ENCODE measurements at regions not wholly inside any gene's neighbourhood (a gene's known extent, or its start where the extent isn't known, plus 50 kb on each side); places are given as distances from the start of the nearest gene placed in this dataset.

DNA sequence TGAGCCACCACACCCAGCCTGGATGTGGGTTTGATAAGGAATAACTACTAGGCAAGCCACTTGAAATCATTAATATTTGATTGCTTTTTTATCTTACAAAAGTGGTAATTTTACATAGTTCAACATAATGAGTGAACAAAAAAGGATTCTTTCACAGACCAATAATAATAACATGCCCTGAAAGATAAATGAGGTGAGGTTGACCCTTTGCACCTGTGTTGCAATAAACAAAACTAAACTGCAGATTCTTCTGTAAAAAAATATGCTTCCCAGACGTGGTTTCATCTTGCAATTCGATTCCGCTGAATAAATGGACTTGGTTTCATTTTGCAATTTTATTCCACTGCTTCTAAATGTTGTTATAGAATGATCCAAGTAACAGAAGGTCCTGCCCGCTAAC, 1514.9 kb upstream of the TMEM132C start:
- Histone ChIP-seq H3K27ac (ENCODE audit: low read length) (no peak overlapping the region), H3K27me3 (ENCODE audit: low read length) (peaks cover 58% of the 10 kb centered on the region), H3K79me2 (ENCODE audit: low read length) (no peaks in the 10 kb centered on the region), H3K36me3 (ENCODE audit: low read depth, low read length) (no peaks in the 10 kb centered on the region), H2AFZ (ENCODE audit: low read length) (no peak overlapping the region), H3K9me2 (replicated peaks; ENCODE audit: low read length) (no peaks in the 10 kb centered on the region), H3F3A (ENCODE audit: low read length, unreplicated experiment) (no peaks in the 10 kb centered on the region), H4K20me1 (ENCODE audit: low read length) (no peaks in the 10 kb centered on the region), H3K4me2 (ENCODE audit: low read length) (no peak overlapping the region), H3K4me1 (ENCODE audit: insufficient read depth, low read length) (no peaks in the 10 kb centered on the region), H3K9me3 (ENCODE audit: low read length) (no peaks in the 10 kb centered on the region), H3K4me3 (ENCODE audit: low read length) (no peak overlapping the region), H3K9ac (ENCODE audit: low read length) (no peak overlapping the region)
- POLR2A ChIA-PET (ENCODE audit: unreplicated experiment) = no interaction called here
- no peak for TF ChIP-seq EZH2phosphoT487 (IDR thresholded peaks at IDR 0.05; ENCODE audit: borderline replicate concordance, low read length)
- no peak for TF ChIP-seq EZH2 (IDR thresholded peaks at IDR 0.05; ENCODE audit: low read length, unreplicated experiment)
- TF ChIP-seq, protein P1, sequence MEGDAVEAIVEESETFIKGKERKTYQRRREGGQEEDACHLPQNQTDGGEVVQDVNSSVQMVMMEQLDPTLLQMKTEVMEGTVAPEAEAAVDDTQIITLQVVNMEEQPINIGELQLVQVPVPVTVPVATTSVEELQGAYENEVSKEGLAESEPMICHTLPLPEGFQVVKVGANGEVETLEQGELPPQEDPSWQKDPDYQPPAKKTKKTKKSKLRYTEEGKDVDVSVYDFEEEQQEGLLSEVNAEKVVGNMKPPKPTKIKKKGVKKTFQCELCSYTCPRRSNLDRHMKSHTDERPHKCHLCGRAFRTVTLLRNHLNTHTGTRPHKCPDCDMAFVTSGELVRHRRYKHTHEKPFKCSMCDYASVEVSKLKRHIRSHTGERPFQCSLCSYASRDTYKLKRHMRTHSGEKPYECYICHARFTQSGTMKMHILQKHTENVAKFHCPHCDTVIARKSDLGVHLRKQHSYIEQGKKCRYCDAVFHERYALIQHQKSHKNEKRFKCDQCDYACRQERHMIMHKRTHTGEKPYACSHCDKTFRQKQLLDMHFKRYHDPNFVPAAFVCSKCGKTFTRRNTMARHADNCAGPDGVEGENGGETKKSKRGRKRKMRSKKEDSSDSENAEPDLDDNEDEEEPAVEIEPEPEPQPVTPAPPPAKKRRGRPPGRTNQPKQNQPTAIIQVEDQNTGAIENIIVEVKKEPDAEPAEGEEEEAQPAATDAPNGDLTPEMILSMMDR (conservative IDR thresholded peaks at IDR 0.05; ENCODE audit: low read depth, low read length) = no peak
- intact Hi-C loops (cut with micrococcal nuclease) = no loop called here
- DNase-seq (no peak), ATAC-seq (no peak)
- no TSS peak for BruUV-seq (replicated peaks)
- CTCF ChIA-PET = no interaction called here

DNA sequence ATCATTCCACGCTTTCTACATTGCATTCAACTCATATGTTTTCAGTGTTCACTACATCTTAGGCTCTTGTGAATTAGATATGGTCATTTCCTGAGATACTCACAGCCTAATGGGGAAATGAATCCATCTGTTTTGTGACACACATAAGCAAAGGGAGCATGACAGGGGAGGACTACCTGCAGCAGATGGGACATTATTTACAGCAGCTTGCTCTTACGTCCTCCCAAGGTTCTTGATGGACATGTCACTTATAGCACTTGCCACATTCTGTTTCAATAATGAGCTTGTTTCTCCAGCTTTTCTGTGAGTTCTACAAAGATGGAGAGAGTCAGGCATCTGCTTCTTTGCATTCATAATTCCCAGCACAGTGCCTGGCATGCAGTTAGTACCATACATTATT, 1509.6 kb upstream of the TMEM132C start:
- intact Hi-C loops (cut with micrococcal nuclease) = no loop called here
- Histone ChIP-seq H3F3A (ENCODE audit: low read length, unreplicated experiment) (no peaks in the 10 kb centered on the region), H3K9me3 (ENCODE audit: low read length) (no peaks in the 10 kb centered on the region), H4K20me1 (ENCODE audit: low read length) (no peaks in the 10 kb centered on the region), H3K79me2 (ENCODE audit: low read length) (no peaks in the 10 kb centered on the region), H3K4me3 (ENCODE audit: low read length) (no peak overlapping the region), H3K4me1 (ENCODE audit: insufficient read depth, low read length) (no peaks in the 10 kb centered on the region), H3K36me3 (ENCODE audit: low read depth, low read length) (no peaks in the 10 kb centered on the region), H3K27ac (ENCODE audit: low read length) (no peak overlapping the region), H3K4me2 (ENCODE audit: low read length) (no peak overlapping the region), H2AFZ (ENCODE audit: low read length) (no peak overlapping the region), H3K27me3 (ENCODE audit: low read length) (peaks cover 17% of the 10 kb centered on the region), H3K9ac (ENCODE audit: low read length) (no peak overlapping the region), H3K9me2 (replicated peaks; ENCODE audit: low read length) (no peaks in the 10 kb centered on the region)
- TF ChIP-seq EZH2 (IDR thresholded peaks at IDR 0.05; ENCODE audit: low read length, unreplicated experiment) (no peak), EZH2phosphoT487 (IDR thresholded peaks at IDR 0.05; ENCODE audit: borderline replicate concordance, low read length) (no peak)
- TF ChIP-seq, protein P1 (conservative IDR thresholded peaks at IDR 0.05; ENCODE audit: low read depth, low read length) = no peak
- ATAC-seq (no peak), DNase-seq (no peak)
- BruUV-seq (replicated peaks) = no TSS peak
- CTCF ChIA-PET = no interaction called here
- POLR2A ChIA-PET (ENCODE audit: unreplicated experiment) = no interaction called here

DNA sequence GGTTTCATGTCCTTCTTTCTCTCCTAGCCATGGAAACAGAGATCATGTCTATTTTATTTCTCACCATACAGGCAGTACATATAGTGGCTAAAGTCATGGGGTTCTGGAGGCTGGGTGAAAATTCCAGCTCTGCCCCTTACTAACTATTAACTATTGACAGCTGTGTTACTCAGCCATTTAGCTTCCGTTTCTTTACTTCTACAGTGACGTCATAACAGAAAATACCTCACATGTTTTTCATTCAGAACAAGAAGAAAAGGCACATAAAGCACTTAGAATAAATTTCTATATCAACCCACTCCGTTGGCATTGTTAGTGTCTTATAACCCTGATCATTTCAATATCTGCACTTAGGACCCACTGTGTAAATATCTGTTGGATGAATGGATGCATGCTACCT, 1506.9 kb upstream of the TMEM132C start:
- Histone ChIP-seq H3K79me2 (ENCODE audit: low read length) (no peaks in the 10 kb centered on the region), H3K4me1 (ENCODE audit: insufficient read depth, low read length) (no peaks in the 10 kb centered on the region), H3K4me3 (ENCODE audit: low read length) (no peak overlapping the region), H3K9ac (ENCODE audit: low read length) (no peak overlapping the region), H3K36me3 (ENCODE audit: low read depth, low read length) (peaks cover 13% of the 10 kb centered on the region; the same call in 1 of the 2 replicates), H4K20me1 (ENCODE audit: low read length) (no peaks in the 10 kb centered on the region), H3K9me2 (replicated peaks; ENCODE audit: low read length) (no peaks in the 10 kb centered on the region), H3K9me3 (ENCODE audit: low read length) (peaks cover 19% of the 10 kb centered on the region; the same call in 1 of the 2 replicates), H3K27me3 (ENCODE audit: low read length) (no peaks in the 10 kb centered on the region), H3K4me2 (ENCODE audit: low read length) (no peak overlapping the region), H2AFZ (ENCODE audit: low read length) (no peak overlapping the region), H3K27ac (ENCODE audit: low read length) (no peak overlapping the region), H3F3A (ENCODE audit: low read length, unreplicated experiment) (no peaks in the 10 kb centered on the region)
- no TSS peak for BruUV-seq (replicated peaks)
- no peak for TF ChIP-seq EZH2phosphoT487 (IDR thresholded peaks at IDR 0.05; ENCODE audit: borderline replicate concordance, low read length)
- TF ChIP-seq, protein P1 (conservative IDR thresholded peaks at IDR 0.05; ENCODE audit: low read depth, low read length) = no peak
- ChIA-PET CTCF (no interaction called here), POLR2A (ENCODE audit: unreplicated experiment) (no interaction called here)
- no peak for ATAC-seq
- intact Hi-C loops (cut with micrococcal nuclease) = no loop called here
- DNase-seq = no peak

All from PC-3 (cell line).